ENCODE measurements at regions not wholly inside any gene's neighbourhood (a gene's known extent, or its start where the extent isn't known, plus 50 kb on each side); places are given as distances from the start of the nearest gene placed in this dataset.

DNA sequence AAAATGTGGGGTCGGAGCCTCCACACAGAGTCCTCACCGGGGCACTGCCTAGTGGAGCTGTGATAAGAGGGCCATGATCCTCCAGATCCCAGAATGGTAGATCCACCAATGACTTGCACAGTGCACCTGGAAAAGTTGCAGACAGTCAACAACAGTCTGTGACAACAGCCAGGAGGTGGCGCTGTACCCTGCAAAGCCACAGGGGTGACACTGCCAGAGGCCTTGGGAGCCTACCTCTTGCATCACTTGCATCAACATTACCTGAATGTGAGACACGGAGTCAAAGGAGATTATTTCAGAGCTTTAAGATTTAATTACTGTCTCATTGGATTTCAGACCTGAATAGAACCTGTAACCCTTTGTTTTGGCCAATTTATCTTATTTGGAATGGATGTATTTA is 614.1 kb upstream of the CDH9 start:
- DNase-seq, result no peak

DNA sequence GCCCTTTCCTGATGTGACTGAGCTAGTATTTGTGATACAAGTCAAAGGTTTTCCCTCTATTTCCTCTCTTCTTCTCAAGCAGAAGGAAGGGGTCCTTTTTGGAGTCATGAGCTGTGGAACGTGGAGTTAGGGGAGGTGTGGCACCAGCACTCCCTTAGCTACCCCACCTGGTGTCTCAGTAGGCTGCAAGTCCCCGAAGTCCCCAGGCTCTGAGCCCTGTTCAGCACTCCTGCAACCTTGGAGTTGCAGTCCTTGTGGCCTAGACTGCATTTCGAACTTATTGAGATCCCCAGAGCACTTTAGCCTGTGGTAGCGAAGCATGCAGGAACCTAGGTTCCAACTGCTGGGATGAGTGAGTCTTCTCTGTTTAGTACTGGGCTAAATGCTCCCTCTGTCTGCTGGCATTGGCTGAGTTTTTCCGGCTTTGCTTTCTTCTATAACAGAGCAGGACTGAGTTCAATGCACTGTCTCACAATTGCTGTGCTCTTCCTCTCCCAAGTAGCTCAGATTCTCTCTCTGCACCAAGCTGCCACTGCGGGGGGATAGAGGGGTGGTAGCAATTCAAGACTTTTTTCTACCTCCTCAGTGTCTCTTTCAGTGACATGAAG is 600.7 kb upstream of the CDH9 start:
- DNase-seq, result no peak

DNA sequence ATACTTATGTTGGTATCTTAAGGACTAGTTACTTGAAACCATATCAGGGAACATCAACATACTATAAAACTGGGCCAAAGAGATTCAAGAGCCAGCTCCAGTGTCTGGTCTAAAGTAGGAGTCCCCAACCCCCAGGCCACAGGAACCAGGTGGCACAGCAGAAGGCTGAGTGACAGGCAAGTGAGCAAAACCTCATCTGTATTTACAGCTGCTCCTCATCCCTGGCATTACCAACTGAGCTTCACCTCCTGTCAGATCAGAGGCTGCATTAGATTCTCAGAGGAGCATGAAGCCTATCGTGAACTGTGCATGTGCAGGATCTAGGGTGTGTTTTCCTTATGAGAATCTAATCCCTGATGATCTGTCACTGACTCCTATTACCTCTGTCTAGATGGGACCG is 581.6 kb upstream of the CDH9 start:
- no peak for DNase-seq

DNA sequence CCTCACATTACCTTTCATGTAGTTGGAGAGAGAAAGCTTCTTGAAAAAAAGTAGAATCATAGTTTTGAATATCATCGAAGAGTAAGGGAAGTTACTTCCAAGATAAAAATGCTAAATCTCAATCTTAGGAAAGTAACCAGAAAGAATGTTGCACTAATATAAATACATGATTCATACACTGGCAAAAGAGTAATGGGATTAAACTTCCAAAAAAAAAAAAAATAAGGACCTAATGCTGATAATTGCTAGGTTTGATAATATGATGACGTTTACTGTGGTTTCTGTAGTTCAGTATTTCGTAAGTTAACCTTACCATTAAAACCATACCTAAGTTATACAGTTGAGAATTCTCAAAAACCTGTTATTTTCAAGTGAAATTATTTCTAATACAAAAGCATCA is 573.8 kb upstream of the CDH9 start:
- no peak for DNase-seq

DNA sequence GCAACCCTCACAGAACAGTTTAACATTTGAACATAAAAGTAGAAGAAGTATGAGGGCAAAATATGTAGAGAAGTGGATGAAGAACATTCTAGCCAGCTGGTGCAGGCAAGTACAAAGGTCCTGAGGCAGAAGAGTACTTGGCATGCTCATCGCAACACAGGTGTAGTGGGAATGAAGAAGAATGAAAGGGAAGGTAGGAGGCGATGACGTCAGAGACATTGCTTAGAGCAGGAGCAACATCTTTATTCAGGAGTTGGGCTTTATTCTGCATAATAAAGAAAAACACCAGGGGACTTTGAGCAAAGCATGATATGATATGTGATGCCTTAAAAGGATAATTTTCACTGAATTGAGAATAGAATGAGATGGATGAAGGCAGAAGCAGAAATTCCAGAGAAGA is 570.6 kb upstream of the CDH9 start:
- DNase-seq, result no peak

DNA sequence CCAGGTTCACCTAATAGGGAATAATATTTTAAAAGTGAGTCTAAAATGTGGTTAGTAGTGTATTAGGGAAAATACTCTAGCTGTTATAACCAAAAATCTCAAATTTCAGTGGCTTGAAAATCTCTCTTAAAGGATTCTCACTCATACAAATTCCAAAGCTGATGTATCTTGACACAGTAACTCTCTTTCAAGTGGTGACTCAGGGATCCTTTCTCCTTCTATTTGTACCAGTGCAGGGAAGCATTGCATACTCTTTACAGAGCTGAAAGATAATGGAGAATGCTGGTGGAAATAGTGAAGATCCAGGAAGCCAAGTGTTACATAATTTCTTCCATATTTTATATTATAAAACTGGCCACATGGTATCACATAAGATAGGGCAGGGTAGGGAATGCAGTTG is 560.2 kb upstream of the CDH9 start:
- DNase-seq, result no peak

DNA sequence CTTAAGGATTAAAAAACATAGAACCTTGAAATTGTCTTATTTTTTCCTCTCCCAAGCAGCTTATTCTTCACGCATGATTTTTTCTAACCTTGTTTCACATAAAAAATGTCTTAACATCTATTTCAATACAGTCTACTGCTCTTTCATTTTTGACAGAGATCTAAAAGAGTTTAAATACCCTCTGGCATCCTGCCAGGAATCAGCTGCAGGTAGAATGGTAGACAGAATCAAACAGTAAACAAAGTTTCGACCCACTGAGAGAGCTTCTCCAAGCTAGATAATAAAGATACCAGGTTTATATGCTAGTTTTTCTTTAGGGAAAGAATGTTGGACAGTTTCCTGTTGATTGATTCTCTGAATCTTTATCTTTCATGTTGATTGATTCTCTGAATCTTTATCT is 555.8 kb upstream of the CDH9 start:
- no peak for DNase-seq

DNA sequence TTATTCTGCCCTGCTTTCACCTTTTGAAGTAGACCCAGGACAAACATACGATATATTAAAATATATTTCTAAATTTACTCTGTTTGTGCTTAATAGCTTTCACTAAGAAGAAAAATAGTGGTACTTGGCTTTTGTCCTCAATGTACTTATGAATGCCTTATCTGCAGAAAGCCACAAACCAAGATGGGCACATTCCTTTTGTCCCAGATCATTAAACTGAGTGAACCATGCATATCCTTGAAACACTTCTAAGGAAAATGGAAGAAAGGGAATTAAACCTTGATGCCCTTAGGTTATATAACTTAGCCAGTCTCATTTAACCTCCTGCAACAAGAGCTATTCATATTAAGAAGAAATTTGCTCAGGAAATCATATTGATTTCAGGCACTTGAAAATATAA is 553.8 kb upstream of the CDH9 start:
- DNase-seq, result no peak

DNA sequence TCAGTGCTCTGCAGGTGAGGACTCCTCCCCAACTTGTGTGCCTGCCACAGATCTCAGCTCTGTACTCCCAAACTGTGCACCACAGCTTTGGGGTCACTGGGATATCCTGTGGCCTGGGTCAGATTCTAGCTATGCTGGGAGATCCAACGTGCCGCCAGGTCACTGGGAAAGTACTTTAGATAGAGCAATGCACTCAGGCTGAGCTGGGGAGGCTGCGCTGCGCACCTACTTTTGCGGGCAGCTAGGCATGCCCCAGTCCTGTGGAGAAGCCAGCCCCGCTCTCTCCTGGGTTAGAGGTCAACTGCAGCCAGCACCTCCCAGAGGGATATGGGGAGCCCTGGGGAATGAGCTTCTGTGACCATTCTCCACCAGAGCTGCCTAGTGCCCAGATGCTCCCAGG is 552.1 kb upstream of the CDH9 start:
- no peak for DNase-seq

DNA sequence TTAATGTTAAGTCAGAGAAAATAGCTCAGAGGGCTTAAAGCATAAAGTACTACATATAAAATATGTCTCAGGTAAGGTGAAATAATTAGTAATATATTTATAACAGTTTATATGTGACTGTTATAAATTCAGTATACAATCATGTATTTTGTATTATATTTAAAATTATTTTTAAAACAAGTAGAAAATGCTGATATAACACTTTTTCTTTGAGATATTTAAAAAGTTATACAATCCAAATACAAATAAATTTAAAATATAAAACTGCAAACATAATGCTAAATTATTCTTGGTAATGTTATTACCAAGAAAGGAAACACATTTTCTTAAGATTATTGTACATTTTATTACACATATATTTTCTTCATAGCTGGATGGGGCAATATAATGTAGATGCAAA is 539.9 kb upstream of the CDH9 start:
- DNase-seq, result no peak

DNA sequence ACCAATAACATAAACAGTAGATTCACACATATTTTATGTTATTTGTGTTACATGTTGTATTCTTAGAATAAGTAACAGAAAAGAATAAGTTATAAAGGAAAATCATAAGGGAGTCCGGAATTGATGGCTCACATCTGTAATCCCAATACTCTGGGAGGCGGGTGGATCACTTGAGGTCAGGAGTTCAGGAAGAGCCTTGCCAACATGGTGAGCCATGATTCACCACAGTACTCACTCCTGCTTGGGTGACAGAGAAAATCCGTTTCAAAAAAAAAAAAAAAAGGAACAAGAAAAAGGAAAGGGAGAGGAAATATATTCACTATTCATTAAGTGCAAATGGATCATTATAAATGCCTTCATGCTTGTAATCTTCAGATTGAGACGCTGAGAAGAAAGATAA is 533.3 kb upstream of the CDH9 start:
- DNase-seq, result no peak

DNA sequence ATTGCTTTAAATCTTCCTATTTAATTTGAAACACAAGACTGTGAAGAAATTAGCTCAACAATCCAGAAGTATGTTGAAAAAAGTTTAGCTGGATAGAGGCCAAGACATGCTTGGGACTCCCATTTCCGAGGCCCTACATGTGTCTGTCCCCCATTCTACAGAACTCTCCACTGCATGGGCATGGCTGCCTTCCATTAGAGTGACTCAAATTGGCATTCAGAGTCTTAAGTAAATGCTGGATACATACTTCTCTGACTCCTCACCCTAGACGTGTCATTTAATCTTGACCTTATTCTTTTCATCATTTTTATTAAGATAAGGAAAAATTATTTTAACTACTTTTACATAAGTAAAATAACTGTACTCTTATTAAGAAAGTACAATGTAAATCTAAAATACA is 530.4 kb upstream of the CDH9 start:
- no peak for DNase-seq

DNA sequence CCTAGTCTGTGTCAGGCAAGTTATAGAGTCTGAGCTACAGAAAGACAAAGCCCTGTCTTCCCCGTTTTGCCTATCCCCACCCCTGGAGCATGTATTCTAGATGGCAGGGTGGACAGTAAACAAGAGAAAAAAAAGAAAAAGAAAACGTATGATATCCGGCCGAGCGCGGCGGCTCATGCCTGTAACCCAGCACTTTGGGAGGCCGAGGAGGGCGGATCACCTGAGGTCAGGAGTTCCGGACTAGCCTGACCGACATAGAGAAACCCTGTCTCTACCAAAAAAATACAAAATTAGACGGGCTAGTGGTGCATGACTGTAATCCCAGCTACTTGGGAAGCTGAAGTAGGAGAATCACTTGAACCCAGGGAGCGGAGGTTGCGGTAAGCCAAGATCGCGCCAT is 523.0 kb upstream of the CDH9 start:
- no peak for DNase-seq

DNA sequence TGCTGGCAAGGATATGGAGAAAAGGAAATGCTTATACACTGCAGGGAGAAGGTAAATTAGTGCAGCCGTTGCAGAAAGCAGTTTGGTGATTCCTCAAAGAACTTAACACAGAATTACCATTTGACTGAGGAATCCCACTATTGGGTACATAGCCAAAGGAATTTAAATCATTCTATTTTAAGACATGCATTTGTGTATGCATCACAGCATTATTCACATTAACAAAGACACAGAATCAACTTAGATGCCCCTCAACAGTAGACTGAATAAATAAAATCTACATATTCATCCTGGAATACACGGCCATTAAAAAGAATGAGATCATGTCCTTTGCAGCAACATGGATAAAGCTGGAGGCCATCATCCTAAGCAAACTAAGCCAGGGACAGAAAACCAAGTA is 510.1 kb upstream of the CDH9 start:
- no peak for DNase-seq

DNA sequence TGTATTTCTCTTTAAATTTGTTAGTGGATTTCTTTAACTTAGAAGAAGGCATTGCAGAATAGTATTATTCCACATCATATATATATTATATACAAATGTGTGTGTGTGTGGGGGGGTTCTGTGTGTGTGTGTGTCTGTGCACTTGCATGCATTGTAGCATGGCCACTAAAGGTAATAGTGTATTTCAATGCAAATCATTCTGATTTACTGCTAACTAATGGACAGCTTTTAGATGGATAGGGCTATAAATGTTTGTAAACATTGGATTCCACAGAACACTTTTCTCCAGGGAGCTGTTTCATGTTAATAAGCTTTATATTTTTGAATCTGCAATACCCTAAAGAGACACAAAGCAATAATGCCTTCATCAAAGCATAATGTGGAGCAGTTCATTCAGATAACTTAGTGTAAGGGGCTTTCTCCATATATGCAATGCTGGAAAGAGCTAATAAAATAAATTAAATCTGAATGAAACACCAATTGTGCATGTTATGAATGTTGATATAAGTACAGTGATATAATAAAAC is 496.7 kb upstream of the CDH9 start:
- DNase-seq, result no peak

DNA sequence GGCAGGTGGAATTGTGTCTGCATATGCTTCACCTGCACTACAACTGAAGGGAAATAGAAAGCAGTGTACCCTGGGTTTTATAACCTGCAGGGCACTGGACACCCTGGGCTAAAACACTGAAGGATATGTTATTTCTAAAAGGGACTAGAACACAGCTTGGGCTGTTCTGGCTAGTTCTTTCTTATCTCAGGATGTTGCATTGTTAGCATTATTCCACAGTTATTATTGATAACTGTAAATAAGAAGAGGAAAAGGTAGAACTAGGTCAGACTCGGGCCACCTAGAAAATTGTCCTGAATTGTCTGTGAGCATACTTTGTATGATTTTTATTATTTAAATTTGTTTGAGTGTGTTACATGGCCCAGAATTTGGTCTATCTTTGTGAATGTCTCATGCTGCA is 493.9 kb upstream of the CDH9 start:
- no peak for DNase-seq

DNA sequence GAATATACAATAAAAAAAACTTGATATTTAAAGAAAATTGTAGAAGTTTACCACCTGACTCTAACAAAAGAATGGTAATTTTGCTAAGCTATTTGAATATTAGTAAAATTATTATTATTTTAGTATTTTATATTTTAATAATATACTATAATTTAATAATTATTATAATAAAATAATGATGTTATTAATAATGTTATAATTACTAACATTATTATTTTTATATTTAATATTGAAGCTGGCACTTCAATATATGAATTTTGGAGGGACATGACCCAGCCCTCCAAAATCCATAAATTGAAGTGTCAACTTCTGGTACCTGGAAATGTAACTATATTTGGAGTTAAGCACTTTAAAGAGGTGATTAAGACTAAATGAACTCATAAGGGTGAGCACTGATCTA is 486.1 kb upstream of the CDH9 start:
- no peak for DNase-seq

DNA sequence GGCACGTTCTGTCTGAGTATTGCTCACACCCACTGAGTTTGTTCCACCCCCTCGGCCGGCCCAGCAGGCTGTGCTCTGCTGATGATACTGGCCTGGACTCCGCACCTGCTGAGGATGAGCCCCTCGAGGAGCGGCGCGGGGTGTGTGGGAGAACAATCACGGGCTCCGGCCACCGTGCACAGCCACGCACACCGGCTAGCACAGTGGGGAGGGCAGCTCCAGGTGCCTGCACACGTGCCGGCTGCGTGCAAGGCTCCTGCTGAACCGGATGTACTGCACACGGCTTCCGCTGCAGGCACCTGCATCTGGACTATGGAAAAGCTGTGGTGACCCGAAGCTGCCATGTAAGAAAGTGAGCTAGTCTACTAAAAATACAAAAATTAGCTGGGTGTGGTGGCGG is 485.2 kb upstream of the CDH9 start:
- DNase-seq, result no peak

DNA sequence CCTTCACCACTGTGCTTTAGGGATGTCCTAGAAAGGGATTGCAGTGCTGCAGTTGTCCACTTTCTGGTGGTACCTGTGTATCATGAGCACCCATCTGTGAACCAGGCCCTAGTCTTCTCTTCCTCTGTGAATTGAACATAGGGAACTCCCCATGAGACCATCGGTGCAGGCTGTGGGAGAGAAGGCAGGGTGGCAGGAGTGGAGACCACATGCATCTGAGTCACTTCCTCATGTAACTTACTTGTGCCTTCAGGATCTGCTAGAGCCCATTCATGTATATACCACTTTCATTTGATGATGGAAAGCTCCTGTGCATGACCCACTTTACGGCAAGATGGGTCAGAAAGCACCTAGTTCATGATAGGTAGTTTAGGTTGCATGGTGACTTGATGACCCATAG is 478.1 kb upstream of the CDH9 start:
- DNase-seq, result no peak

DNA sequence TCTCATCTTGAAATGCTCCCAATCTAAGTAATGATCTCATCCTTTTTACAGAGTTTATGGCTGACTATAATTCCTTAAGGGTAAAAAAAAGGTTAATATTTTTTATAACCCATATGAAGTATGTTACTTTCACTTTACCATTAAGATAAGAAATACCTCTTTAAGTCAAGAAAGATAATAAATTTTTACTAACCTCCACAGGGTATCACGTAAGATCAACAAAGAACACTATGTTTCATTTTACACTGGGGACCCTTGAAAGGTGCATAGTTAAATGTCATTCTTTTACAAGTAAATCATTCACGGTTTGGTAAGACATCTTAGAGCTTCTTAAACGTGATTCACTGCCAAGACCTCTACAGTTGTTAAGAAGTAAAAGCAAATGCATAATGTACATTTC is 472.7 kb upstream of the CDH9 start:
- DNase-seq, result no peak

DNA sequence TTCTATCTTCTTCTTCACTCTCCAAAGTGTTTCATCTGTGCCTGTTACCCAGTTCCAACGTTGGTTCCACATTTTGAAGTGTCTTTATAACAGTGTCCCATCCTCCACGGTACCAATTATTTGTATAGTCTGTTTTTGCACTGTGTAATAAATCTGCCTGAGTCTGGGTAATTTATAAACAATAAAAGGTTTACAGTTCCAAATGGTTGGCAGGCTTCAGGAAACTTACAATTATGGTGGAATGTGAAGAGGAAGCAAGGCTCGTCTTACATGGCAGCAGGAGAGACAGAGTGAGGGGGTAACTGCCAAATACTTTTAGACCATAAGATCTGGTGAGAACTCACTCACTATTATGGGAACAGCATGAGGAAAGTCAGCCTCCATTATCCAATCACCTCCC is 465.4 kb upstream of the CDH9 start:
- DNase-seq, result no peak

DNA sequence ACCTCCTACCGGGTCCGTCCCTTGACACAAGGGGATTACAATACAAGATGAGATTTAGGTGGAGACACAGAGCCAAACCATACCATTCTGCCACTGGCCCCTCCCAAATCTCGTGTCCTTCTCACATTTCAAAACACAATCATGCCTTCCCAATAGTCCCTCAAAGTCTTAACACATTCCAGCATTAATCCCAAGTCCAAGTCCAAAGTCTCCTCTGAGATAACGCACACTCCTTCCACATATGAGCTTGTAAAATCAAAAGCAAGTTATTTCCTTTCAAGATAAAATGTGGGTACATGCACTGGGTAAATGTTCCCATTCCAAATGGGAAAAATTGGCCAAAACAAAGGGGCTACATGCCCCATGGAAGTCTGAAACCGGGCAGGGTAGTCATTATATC is 463.9 kb upstream of the CDH9 start:
- no peak for DNase-seq

DNA sequence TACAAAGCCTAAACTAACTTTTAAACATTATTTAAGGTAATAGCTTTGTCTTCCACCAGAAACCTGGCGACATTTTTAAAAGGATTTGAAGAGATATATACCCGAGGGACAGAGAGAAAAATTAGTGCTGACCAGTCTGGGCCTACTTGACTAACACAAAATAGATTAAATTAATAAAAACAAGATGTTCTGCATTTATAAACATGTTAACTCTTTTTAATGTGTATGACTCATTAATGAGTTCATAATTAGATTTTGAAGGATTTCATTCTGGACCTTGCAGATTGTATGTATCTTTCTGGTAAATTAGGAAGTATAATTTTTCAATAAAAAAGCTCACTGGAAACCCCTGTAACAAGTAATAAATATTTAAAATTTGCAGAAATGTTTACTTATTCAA is 459.1 kb upstream of the CDH9 start:
- DNase-seq, result no peak

DNA sequence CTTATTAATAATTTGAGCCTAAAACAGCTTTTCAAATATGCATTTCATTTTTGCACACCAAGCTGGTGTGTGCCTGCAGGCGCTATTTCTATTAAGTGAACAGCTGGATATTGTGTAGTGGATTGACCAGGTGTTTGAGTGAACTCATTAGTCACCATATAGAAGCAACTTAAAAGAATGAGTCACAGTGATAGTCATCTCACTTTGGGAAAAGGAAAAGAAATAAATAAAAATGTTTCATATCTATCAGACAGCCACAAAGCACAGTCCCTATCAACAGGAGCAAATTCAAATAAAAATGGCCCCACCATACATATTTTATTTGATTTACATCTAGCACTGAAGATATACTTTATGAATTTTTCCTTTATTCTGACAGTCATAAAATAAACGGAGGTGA is 456.5 kb upstream of the CDH9 start:
- DNase-seq, result no peak

DNA sequence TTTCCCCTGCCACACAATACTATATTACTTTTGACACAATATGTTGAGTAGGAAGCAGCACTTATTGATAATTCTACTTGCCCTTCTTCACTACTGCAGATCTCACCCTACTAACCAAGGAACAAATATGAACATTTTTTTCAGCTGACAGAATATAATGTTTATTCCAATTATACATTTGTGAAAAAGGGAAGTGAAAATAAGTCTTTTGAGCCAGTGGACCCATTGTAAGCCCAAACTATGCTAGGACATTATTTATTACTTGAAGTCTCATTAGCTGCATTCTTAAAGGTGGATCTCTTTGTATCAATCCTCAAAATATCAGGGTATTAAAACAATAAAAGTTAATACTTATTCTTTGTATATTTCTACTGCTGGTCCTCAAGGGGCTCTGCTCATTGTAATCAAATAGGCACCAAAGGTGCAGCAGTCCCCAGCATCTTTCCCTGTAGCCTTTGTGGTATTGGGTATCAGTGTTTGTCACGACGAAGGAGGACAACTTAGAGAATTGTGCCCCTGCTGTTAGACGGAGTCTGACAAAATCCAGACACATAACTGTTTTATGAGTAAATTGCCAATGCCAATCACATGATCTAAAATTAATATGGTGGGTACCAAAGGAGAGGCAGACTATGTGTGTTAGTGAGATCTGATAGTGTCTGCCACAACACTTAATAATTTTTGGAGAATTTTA is 453.5 kb upstream of the CDH9 start:
- no peak for DNase-seq

All from DMS 273 treated with DMSO at 0.1 percent for 48 hours (cell line).